HG03159 (cell line): ENCODE measurements at regions not wholly inside any gene's neighbourhood (a gene's known extent, or its start where the extent isn't known, plus 50 kb on each side); places are given as distances from the start of the nearest gene placed in this dataset.

ENCODE experiments used
- ATAC-seq: cut with Tn5 transposase; IDR thresholded peaks from one replicate; pipeline ENCODE4 v1.9.1; 2021; ENCODE audit warnings: mild to moderate bottlenecking, moderate library complexity; ENCODE audit not compliant: unreplicated experiment

GRCh38 chr2:88283886-88284592, 113.9 kb downstream of the THNSL2 start:
- ATAC-seq: no peak

DNA sequence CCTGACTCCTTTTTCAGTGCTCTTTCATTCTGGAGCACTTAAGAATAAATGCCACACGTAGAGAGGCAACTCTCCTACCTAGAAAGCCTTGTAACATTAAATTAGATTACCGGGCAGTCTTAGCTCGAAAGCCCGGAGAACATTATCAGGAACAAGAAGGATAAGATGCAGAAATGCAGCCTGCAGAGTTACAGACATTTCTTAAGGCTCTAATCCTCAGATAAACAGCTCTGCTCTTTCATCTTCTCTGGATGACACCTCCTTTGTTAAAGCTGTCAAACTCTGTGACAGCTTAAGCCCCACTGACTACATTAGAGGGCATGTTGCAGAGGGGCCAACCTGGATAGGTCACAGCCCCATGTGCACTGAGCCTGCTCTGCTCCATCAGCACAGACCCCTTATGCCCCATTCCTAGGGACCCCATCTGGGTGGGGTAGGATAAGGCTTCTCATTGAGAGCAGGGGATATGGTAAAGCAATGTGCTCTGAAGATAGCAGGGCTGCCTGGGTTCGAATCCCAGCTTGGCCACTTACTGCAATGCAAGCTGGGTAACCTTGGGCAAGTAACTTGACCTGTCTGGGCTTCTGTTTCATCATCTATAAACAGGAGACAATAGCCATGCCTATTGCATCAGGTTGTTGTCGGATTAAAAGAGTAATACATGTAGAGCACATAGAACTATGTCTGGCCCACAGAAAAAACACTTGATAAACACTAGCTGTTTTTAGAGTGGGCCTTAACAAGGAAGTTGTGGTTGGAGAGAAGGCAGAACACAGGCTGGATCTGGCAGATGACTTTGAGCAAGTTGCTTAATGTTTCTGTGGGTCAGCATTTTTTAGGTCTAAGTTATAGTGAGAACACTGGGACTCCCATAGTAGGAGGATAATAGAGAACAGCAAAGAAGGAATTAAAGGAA, 111.4 kb downstream of the THNSL2 start:
- ATAC-seq: no peak

DNA sequence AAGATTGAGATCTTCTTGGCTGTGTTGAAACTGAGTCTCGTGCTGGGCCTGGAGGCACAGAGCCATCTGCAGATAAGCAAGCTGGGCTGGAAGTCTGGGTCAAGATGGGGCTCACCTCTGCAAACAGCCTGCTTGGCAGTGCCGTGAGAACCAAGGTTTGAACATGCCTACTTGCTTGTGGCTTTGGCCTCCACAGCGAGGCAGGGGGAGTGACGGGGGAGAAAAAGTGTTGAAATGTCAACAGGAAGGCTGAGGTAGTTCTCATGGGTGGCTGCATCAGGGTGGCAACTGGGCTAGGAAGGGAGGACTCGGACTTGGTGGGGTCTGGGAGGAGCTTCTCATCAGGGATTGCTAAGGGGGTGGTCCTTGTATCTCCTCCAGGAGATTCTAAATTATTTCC, 99.7 kb downstream of the THNSL2 start:
- ATAC-seq: no peak

- no peak for ATAC-seq
Measured at GRCh38 chr2:88265352-88266303, 95.5 kb downstream of the THNSL2 start.

- no peak for ATAC-seq
Measured at GRCh38 chr2:88263861-88264260, 93.7 kb downstream of the THNSL2 start.

DNA sequence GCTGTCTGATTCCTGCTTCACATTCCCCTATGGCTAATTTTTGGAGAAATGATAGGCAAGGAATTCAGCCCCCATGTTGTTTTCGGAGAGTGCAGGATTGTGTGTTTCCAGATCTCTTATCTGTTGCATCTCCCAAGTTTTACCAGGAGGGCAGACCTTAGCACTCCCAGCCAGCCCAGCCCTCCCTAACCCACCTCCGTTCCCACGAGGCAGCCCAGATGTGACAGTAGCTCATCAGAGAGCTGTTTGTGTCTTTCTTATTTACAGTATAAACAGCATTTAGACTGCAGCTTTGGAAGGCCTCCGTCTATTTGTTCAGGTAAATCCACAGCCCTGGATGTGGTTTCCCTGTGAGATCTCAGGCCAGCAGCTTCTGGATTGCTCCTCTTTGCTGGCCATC, 91.6 kb downstream of the THNSL2 start:
- no peak for ATAC-seq

- ATAC-seq: no peak
Measured at GRCh38 chr2:88258208-88258607, 88.1 kb downstream of the THNSL2 start.

DNA sequence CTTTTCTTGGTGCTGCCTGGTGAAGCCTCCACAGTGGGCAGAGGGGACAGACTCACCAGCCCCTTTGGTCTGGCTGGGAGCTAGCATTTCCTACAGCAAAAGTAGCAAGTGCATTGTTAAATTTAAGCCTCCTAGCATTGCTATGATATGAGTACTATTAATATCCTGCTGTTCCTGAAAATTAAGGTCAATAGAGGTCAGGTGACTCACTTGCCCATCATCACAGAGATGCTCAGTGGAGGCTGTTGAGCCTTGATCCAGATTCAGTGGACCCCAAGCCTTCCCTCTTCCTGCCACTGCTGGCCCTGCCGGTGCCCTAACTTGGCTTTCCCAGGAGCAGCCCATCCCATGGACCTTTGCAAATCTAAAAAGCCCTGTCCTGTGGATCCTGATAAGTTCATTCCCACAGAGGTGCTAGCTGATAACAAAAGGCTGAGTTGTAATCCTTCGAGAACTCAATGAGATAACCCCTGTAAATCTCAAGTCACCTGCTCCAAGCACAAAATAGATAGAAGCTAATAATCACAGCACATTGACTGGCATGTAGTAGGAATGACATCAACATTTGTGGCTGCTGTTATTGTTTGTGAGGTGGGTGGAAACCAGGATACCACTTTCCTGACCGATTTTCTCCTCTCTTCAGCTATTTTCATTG, 84.4 kb downstream of the THNSL2 start:
- ATAC-seq: no peak

DNA sequence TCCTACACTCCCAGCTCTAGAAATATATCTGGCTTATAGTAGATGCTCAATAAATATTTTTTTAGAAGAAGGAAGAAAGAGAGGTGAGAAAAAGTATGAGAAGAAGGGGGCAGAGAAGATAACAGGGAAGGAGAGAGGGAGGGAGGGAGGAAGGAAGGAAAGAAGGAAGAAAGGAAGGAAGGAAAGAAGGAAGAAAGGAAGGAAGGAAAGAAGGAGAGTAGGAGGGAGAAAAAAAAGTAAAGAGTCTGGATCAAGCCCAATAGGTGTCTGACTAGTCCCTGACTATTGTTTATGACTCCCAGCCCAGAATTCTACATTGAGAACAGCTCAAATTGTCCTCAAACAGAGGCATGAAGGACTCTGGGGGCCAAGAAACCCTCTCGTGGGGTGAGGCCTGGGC, 83.9 kb downstream of the THNSL2 start:
- ATAC-seq: no peak

GRCh38 chr2:88253375-88253774, 83.2 kb downstream of the THNSL2 start:
- ATAC-seq: no peak

DNA sequence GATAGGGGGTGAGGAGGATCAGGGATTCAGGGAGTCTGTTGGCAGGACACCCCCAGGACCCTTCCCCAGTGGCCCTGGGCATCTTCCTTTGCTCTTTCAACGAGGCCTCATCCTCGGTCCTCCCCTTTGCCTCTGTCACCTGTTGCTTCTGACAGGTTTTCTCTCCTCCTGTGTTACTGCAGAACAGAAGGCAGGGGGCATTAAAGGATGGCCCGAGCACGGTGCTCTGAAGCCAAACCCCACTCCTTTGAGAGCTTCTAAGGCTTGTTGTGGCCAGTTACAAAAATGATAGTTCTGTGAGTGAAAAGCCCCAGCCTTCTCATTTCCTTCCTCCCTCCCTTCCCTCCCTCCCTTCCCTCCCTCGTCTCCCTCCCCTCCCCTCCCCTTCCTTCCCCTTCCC, 82.5 kb downstream of the THNSL2 start:
- ATAC-seq: no peak

- no peak for ATAC-seq
Measured at GRCh38 chr2:88252111-88252510, 82.0 kb downstream of the THNSL2 start.

DNA sequence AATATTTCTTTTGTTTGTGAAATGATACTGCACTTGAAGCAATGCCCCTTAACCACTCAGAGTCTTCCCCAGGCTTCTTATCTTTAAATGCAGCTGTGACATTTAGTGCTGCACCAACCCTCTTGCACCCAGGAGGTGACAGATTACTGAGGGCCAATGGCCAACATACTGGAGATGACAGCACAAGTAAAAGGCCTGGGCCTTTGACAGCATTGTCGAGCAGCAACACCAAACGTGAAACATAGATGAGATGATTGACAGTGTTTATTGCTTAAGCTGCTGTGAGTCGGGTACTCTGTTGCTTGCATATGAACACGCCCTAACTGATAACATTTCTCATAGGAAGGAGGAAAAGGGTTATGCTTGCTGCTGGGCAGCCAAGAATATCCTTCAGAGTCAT, 80.3 kb downstream of the THNSL2 start:
- ATAC-seq: no peak

- ATAC-seq: no peak
Measured at GRCh38 chr2:88248280-88248828, 78.2 kb downstream of the THNSL2 start.

- no peak for ATAC-seq
Measured at GRCh38 chr2:88247531-88247930, 77.4 kb downstream of the THNSL2 start.

- no peak for ATAC-seq
Measured at GRCh38 chr2:88245109-88245508, 75.0 kb downstream of the THNSL2 start.

GRCh38 chr2:88239781-88240180, 69.6 kb downstream of the THNSL2 start:
- ATAC-seq: no peak

GRCh38 chr2:88236666-88237065, 66.5 kb downstream of the THNSL2 start:
- ATAC-seq: no peak
